MM.1S (cell line): ENCODE measurements at regions not wholly inside any gene's neighbourhood (a gene's known extent, or its start where the extent isn't known, plus 50 kb on each side); places are given as distances from the start of the nearest gene placed in this dataset.

Experiments
- DNase-seq: peaks from one replicate; pipeline ENCODE4 v3.0.0-alpha.2; 2015
- H2AFZ ChIP-seq: fragments of 300-600 bp; sonication (generic); 2 replicates; pipeline ENCODE4 v1.6.0; 2016; ENCODE audit warnings: antibody characterized with exemption, low read length
- H3F3A ChIP-seq: fragments of 300-600 bp; sonication (generic); 2 replicates; pipeline ENCODE4 v1.6.1; 2016; ENCODE audit warnings: mild to moderate bottlenecking, antibody characterized with exemption, low read length, moderate library complexity, mixed read lengths; ENCODE audit not compliant: insufficient read depth
- H3K27ac ChIP-seq: fragments of 300-600 bp; sonication (generic); 2 replicates; pipeline ENCODE4 v1.5.1; 2016; ENCODE audit warnings: mild to moderate bottlenecking, low read length
- H3K27me3 ChIP-seq: fragments of 300-600 bp; sonication (generic); replicated peaks from 2 replicates; pipeline ENCODE4 v1.6.0; 2016; ENCODE audit warnings: low read length; ENCODE audit not compliant: insufficient read depth
- H3K36me3 ChIP-seq: fragments of 300-600 bp; sonication (generic); replicated peaks from 2 replicates; pipeline ENCODE4 v1.6.1; 2016; ENCODE audit warnings: mild to moderate bottlenecking, low read length, mixed read lengths; ENCODE audit not compliant: insufficient read depth
- H3K4me1 ChIP-seq: fragments of 300-600 bp; sonication (generic); 2 replicates; pipeline ENCODE4 v1.6.1; 2016; ENCODE audit warnings: low read length, mixed read lengths
- H3K4me2 ChIP-seq: fragments of 300-600 bp; sonication (generic); 2 replicates; pipeline ENCODE4 v1.6.0; 2016; ENCODE audit warnings: low read depth, low read length
- H3K4me3 ChIP-seq: fragments of 300-600 bp; sonication (generic); 2 replicates; pipeline ENCODE4 v1.5.1; 2016; ENCODE audit warnings: low read length, mixed read lengths
- H3K79me2 ChIP-seq: fragments of 300-600 bp; sonication (generic); 2 replicates; pipeline ENCODE4 v1.6.1; 2016; ENCODE audit warnings: mixed run types, low read length, mixed read lengths
- H3K9ac ChIP-seq: fragments of 300-600 bp; sonication (generic); 2 replicates; pipeline ENCODE4 v1.6.1; 2016; ENCODE audit warnings: low read length, mixed read lengths
- H3K9me2 ChIP-seq: fragments of 300-600 bp; sonication (generic); replicated peaks from 2 replicates; pipeline ENCODE4 v1.6.1; 2016; ENCODE audit warnings: mild to moderate bottlenecking, low read length, mixed read lengths; ENCODE audit not compliant: insufficient read depth
- H3K9me3 ChIP-seq: fragments of 300-600 bp; sonication (generic); replicated peaks from 2 replicates; pipeline ENCODE4 v1.6.1; 2016; ENCODE audit warnings: mild to moderate bottlenecking, low read length, mixed read lengths; ENCODE audit not compliant: insufficient read depth
- H4K20me1 ChIP-seq: fragments of 300-600 bp; sonication (generic); 2 replicates; pipeline ENCODE4 v1.6.1; 2016; ENCODE audit warnings: mild to moderate bottlenecking, low read length, moderate library complexity, mixed read lengths; ENCODE audit not compliant: insufficient read depth
- EZH2 ChIP-seq: fragments of 300-600 bp; sonication (generic); optimal IDR thresholded peaks from 2 replicates; pipeline ENCODE3; 2017; ENCODE audit warnings: low read depth, mild to moderate bottlenecking, antibody characterized with exemption, low read length, mixed read lengths
- EZH2phosphoT487 ChIP-seq: fragments of 300-600 bp; sonication (generic); IDR thresholded peaks from 2 replicates; pipeline ENCODE4 v1.6.1; 2018; ENCODE audit warnings: antibody characterized with exemption, low read length
- TF ChIP-seq, protein P1 (sequence below): fragments of 300-600 bp; sonication (generic); IDR thresholded peaks from 2 replicates; pipeline ENCODE4 v1.5.1; 2016; ENCODE audit warnings: antibody characterized with exemption, low read length, mixed read lengths

DNA sequence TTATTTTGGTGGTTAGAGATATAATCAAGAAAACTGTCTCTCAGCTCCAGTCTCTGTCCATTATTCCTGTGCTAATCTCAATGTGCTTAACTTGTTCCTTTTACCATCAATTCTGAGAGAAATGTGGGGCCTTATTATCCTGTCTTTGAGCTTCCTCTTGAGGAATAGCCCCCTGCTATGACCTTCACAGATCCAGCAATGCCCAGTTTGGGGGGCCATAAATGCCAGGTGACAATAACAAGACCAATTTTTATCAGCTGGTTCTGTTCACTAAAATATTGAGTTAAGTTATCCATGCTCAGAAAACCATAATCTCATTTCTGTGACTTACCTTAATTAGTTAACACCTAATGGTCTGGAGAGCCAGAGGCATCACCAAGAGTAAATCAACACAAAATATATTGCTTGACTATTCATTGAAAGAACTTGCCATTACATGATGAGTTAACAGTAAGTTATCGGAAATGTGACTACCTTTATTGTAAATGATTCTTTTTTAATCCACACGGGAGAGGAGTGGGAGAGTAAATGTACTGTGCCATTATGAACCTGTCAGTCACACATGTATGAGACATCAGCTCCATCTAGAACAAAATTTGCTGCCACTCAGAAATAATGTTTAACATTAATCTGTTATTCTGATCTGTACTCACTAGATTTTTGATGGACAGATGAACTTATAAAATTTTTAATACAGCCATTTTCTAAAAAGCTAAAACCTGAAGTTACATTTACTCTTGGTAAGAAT, 149.7 kb downstream of the ID4 start:
- Histone ChIP-seq H3K9me3 (no peaks in the 10 kb centered on the region), H3K4me2 (no peak overlapping the region), H3K36me3 (no peaks in the 10 kb centered on the region), H4K20me1 (no peaks in the 10 kb centered on the region), H3K4me3 (no peak overlapping the region), H3K9me2 (no peaks in the 10 kb centered on the region), H3K9ac (no peak overlapping the region), H3F3A (no peaks in the 10 kb centered on the region), H3K27ac (no peak overlapping the region), H3K4me1 (no peaks in the 10 kb centered on the region), H2AFZ (no peak overlapping the region), H3K27me3 (no peaks in the 10 kb centered on the region), H3K79me2 (no peaks in the 10 kb centered on the region)
- no peak for DNase-seq
- TF ChIP-seq, protein P1, sequence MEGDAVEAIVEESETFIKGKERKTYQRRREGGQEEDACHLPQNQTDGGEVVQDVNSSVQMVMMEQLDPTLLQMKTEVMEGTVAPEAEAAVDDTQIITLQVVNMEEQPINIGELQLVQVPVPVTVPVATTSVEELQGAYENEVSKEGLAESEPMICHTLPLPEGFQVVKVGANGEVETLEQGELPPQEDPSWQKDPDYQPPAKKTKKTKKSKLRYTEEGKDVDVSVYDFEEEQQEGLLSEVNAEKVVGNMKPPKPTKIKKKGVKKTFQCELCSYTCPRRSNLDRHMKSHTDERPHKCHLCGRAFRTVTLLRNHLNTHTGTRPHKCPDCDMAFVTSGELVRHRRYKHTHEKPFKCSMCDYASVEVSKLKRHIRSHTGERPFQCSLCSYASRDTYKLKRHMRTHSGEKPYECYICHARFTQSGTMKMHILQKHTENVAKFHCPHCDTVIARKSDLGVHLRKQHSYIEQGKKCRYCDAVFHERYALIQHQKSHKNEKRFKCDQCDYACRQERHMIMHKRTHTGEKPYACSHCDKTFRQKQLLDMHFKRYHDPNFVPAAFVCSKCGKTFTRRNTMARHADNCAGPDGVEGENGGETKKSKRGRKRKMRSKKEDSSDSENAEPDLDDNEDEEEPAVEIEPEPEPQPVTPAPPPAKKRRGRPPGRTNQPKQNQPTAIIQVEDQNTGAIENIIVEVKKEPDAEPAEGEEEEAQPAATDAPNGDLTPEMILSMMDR, result no peak
- TF ChIP-seq EZH2 (no peak), EZH2phosphoT487 (no peak)

DNA sequence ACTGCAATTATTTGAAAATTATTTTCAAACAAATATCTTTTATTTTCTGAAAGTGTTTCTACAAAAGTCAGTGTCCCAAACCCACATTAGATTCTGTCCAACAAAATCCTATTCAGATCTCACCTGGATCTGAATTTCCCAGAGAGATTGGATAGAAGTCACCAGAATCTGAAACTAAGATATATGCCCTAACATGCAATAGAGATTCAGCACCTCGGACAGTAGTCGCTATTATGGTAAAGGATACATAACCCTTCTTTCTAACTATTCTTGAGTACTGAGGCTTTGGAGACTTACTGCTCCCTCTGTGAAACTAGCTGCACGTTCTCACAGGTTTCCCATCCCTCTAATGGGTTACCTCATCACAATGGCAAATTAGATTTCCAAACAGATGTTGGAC, 151.4 kb downstream of the ID4 start:
- Histone ChIP-seq H3K36me3 (no peaks in the 10 kb centered on the region), H3K79me2 (no peaks in the 10 kb centered on the region), H3F3A (no peaks in the 10 kb centered on the region), H3K27me3 (no peaks in the 10 kb centered on the region), H3K27ac (no peak overlapping the region), H3K9ac (no peak overlapping the region), H2AFZ (no peak overlapping the region), H3K9me2 (no peaks in the 10 kb centered on the region), H3K4me3 (no peak overlapping the region), H3K4me2 (no peak overlapping the region), H3K4me1 (no peaks in the 10 kb centered on the region), H3K9me3 (no peaks in the 10 kb centered on the region), H4K20me1 (no peaks in the 10 kb centered on the region)
- TF ChIP-seq EZH2, result no peak
- TF ChIP-seq, protein P1, result no peak
- no peak for TF ChIP-seq EZH2phosphoT487
- peak; percentile 28 for DNase-seq

DNA sequence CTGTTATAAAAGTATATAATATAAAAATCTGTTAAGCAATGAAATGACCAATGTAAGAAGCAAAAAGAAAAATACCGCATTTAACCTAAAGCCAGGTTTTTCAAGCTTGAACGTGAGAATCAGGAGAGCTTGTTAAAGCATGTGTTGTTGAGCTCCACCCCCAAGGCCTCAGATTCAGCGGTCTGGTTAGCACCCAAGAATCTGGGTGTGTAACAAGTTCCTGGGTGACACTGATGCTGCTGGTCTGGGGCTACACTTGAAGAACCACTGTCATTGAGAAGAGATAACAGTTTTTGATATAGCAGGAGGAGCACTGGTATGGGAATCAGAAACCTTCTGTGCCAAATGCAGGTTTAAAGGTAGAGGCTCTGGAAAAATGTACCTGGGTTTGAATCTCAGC, 154.0 kb downstream of the ID4 start:
- TF ChIP-seq EZH2phosphoT487, result no peak
- TF ChIP-seq, protein P1, result no peak
- TF ChIP-seq EZH2, result no peak

More for the DNA sequence above, 154.0 kb downstream of the ID4 start:
- H3K79me2 ChIP-seq, result no peaks in the 10 kb centered on the region
- H3K9me3 ChIP-seq, result no peaks in the 10 kb centered on the region
- no peaks in the 10 kb centered on the region for H4K20me1 ChIP-seq
- no peak overlapping the region for H3K9ac ChIP-seq
- H3K36me3 ChIP-seq, result no peaks in the 10 kb centered on the region
- no peak for DNase-seq
- no peak overlapping the region for H3K4me3 ChIP-seq
- H3K4me1 ChIP-seq, result no peaks in the 10 kb centered on the region
- H2AFZ ChIP-seq, result no peak overlapping the region
- H3K4me2 ChIP-seq, result no peak overlapping the region
- H3K9me2 ChIP-seq, result no peaks in the 10 kb centered on the region
- no peaks in the 10 kb centered on the region for H3F3A ChIP-seq
- H3K27me3 ChIP-seq, result no peaks in the 10 kb centered on the region
- H3K27ac ChIP-seq, result no peak overlapping the region
